GM23338 (cell line): ENCODE measurements at regions not wholly inside any gene's neighbourhood (a gene's known extent, or its start where the extent isn't known, plus 50 kb on each side); places are given as distances from the start of the nearest gene placed in this dataset.

Source experiments
- CREB1 ChIP-seq: fragments of 250-450 bp; sonication (Bioruptor Pico); IDR thresholded peaks from 2 replicates; pipeline ENCODE4 v1.5.0; 2020; ENCODE audit warnings: low read depth, mild to moderate bottlenecking, moderate library complexity
- CTCF ChIP-seq, 2 experiments: fragments of 200-600 bp in 1 of 2; sonication (generic) in 1 of 2; conservative IDR thresholded peaks; 2 replicates each; pipeline versions ENCODE4 v1.5.1 to v1.6.1; 2016 to 2017; ENCODE audit warnings: antibody characterized with exemption in 2 of 2, low read depth in 2 of 2, mild to moderate bottlenecking in 2 of 2, moderate library complexity in 1 of 2
- ETS1 ChIP-seq: IDR thresholded peaks from 2 replicates; pipeline ENCODE4 v1.6.1; 2016; ENCODE audit warnings: antibody characterized with exemption
- EZH2 ChIP-seq: fragments of 200-600 bp; sonication (generic); IDR thresholded peaks from one replicate; pipeline ENCODE4 v1.8.0; 2017; ENCODE audit warnings: antibody characterized with exemption, mild to moderate bottlenecking, low read depth; ENCODE audit not compliant: unreplicated experiment
- EZH2phosphoT487 ChIP-seq: fragments of 200-600 bp; sonication (generic); IDR thresholded peaks from one replicate; pipeline ENCODE4 v1.8.1; 2018; ENCODE audit warnings: antibody characterized with exemption; ENCODE audit not compliant: unreplicated experiment
- NANOG ChIP-seq: IDR thresholded peaks from 2 replicates; pipeline ENCODE4 v1.6.1; 2016; ENCODE audit warnings: antibody characterized with exemption, borderline replicate concordance
- POLR2AphosphoS5 ChIP-seq: IDR thresholded peaks from 2 replicates; pipeline ENCODE4 v1.6.1; 2016; ENCODE audit warnings: antibody characterized with exemption, low read depth
- TF ChIP-seq, protein P1 (sequence below): IDR thresholded peaks from one replicate; pipeline ENCODE4 v1.6.1; 2018; ENCODE audit warnings: antibody characterized with exemption; ENCODE audit not compliant: unreplicated experiment

- no peak for TF ChIP-seq CTCF (conservative IDR thresholded peaks at IDR 0.05; ENCODE audit: low read depth in 2 of 2)
- TF ChIP-seq, protein P1, sequence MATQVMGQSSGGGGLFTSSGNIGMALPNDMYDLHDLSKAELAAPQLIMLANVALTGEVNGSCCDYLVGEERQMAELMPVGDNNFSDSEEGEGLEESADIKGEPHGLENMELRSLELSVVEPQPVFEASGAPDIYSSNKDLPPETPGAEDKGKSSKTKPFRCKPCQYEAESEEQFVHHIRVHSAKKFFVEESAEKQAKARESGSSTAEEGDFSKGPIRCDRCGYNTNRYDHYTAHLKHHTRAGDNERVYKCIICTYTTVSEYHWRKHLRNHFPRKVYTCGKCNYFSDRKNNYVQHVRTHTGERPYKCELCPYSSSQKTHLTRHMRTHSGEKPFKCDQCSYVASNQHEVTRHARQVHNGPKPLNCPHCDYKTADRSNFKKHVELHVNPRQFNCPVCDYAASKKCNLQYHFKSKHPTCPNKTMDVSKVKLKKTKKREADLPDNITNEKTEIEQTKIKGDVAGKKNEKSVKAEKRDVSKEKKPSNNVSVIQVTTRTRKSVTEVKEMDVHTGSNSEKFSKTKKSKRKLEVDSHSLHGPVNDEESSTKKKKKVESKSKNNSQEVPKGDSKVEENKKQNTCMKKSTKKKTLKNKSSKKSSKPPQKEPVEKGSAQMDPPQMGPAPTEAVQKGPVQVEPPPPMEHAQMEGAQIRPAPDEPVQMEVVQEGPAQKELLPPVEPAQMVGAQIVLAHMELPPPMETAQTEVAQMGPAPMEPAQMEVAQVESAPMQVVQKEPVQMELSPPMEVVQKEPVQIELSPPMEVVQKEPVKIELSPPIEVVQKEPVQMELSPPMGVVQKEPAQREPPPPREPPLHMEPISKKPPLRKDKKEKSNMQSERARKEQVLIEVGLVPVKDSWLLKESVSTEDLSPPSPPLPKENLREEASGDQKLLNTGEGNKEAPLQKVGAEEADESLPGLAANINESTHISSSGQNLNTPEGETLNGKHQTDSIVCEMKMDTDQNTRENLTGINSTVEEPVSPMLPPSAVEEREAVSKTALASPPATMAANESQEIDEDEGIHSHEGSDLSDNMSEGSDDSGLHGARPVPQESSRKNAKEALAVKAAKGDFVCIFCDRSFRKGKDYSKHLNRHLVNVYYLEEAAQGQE: no peak
- TF ChIP-seq EZH2phosphoT487: no peak
- TF ChIP-seq POLR2AphosphoS5: no peak
- no peak for TF ChIP-seq CREB1 (CRISPR knock-in tag)
- no peak for TF ChIP-seq EZH2
- no peak for TF ChIP-seq ETS1
- TF ChIP-seq NANOG: no peak
These were observed 372.1 kb upstream of the C9orf72 start for GRCh38 chr9:27945386-27945785.
